H7 (cell line): ENCODE measurements at regions not wholly inside any gene's neighbourhood (a gene's known extent, or its start where the extent isn't known, plus 50 kb on each side); places are given as distances from the start of the nearest gene placed in this dataset.
A peak's percentile ranks its signal among the peaks of the same experiment; 100 is the strongest.

Source experiments
- DNase-seq: peaks from one replicate; pipeline ENCODE4 v3.0.0; 2012
- H3K27me3 ChIP-seq: 2 replicates; pipeline ENCODE4 v1.6.0; 2011; ENCODE audit warnings: mild to moderate bottlenecking, low read length; ENCODE audit not compliant: control insufficient read depth, insufficient read depth
- H3K36me3 ChIP-seq: replicated peaks from 2 replicates; pipeline ENCODE4 v1.5.1; 2011; ENCODE audit warnings: low read length; ENCODE audit not compliant: control insufficient read depth, insufficient read depth
- H3K4me3 ChIP-seq: 2 replicates; pipeline ENCODE4 v1.5.1; 2011; ENCODE audit warnings: low read depth, mild to moderate bottlenecking, control low read depth, low read length, moderate library complexity; ENCODE audit not compliant: insufficient read depth

DNA sequence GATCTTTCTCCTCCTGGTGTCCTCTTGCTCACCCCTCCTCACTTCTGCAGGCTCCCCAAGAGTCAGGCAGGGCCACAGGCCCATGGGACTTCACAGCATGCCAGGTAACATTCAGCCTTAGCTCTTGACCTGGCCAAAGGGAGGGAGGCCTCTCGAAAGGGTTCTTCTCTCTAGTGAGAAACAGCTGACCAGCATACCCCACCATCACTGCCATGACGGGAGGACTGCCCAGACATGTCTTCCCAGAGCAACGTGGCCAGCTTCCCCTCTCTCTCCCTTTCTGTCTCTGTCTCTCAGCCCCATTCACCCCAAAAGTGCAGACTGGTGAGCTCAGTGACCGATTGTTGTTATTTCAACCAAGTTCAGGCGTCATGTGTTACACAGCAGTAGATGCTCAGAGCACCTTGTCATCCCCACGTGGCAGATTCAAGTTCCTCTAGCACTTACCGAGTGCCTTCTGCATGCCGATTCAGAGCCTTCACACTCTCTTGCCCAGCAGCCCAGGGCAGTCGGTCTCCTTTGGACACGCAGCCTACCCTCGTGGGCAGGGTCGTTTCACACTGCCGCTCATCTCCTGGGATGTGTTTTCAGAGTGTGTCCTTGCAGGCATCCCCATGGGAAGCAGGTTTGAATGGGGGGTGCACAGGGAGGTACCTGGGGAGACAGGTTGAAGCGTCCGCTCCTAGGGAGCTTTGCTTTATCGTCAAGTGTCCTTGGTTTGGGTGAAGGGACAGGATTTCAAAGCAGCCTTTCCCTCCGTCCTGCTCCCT lies 259.9 kb downstream of the NDUFA10 start:
- H3K36me3 ChIP-seq: no peaks in the 10 kb centered on the region
- H3K27me3 ChIP-seq: no peaks in the 10 kb centered on the region
- DNase-seq: no peak
- H3K4me3 ChIP-seq: no peak overlapping the region

DNA sequence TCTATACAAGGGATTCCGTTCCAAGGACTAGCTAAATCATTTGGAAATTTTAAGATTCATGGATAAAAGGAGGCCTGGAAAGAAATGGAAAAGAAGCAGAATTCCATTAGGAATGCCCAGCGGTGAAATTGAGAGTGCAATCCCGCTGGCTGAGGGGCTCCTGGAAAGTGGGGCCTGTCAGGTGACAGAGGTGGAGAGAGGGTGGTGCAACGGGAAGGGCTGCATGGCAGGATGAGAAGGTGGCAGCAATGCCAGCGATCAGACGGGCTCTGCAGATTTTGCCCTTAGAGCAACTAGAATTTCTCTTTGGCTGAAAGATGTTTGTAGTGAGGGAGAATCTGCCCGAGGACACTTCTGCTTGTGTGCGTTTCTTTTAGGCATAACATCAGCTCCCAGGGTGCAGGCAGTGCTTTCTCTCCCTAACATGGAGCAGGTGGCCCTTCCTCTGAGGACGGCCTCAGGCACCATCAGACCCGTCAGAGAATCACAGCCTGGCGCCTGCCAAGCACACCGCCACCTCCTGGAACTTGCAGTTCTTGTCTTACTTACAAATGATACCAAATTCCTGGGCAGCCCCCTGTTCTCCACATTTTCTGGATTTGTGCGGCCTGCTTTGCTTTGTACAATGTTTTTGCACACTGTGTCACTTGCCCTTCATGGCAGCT lies 261.6 kb downstream of the NDUFA10 start:
- no peak overlapping the region for H3K4me3 ChIP-seq
- H3K27me3 ChIP-seq: no peaks in the 10 kb centered on the region
- no peaks in the 10 kb centered on the region for H3K36me3 ChIP-seq
- DNase-seq: peak; percentile 72

DNA sequence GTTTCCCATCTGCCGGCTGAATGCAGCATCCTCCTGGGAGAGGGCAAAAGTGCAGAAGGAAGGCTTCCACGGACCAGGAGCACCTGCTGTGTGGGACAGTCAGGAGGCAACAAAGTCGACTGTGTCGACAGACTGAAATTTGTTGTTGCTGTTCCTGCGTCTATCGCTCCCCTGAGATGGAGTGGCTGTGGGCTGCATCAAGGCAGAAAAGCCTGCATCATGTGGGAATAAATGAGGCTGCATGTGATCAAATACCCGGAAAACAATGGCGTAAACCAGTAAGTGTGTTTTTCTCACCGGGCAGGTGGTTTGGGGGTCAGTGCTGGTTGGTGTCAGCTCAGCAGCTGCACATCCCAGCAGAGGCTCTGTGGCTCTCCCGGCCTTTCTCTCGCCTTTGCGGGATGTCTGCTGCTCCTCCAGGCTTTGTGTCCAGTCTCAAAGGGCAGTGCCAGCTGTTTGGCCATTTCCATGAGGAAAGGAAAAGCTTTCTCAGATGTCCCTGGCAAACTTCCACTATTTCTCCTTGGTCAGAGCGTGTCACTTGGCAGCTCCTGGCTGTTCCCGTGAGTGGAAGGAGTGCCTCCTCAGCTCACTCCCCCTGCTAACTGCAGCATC lies 262.4 kb downstream of the NDUFA10 start:
- H3K4me3 ChIP-seq: no peak overlapping the region
- no peaks in the 10 kb centered on the region for H3K27me3 ChIP-seq
- no peak for DNase-seq
- H3K36me3 ChIP-seq: no peaks in the 10 kb centered on the region

DNA sequence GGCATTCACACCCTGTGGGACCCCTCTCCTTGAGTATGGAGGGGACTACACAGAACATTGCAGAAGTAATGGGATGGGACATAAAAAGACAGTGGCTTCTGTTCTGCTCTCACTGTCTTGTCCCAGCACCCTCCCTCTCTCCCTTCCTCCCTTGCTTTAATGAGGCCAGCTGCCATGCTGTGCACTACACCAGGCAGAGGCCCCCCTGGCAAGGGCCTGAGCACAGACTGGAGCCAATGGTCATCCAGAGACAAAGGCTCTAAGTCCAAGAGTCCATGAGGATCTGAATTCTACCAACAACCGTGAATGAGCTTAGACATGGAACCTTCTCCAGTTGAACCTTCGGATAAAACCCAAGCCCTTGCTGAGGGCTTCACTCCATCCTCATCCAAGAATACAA lies 263.0 kb downstream of the NDUFA10 start:
- Histone ChIP-seq H3K36me3 (no peaks in the 10 kb centered on the region), H3K4me3 (no peak overlapping the region), H3K27me3 (no peaks in the 10 kb centered on the region)
- DNase-seq: no peak

DNA sequence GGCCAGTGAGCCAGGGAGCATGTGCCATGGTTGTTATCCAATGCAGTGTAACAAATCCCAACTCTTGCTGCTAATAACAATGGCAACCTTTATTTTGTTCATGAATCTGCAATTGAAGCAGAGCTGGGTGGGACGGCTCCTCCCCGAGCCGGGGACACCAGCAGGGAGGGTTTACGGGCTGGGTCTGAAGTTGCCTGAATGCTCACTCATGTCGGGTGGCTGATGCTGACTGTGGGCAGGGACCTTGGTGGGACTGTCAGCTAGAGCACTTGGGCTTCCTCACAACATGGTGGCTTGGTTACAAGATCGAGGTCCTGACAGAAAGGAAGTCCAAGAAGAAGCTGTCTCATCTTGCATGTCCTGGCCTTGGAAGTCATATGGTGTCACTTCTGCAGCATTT lies 264.5 kb downstream of the NDUFA10 start:
- H3K4me3 ChIP-seq: no peak overlapping the region
- DNase-seq: no peak
- H3K27me3 ChIP-seq: no peaks in the 10 kb centered on the region
- no peaks in the 10 kb centered on the region for H3K36me3 ChIP-seq

DNA sequence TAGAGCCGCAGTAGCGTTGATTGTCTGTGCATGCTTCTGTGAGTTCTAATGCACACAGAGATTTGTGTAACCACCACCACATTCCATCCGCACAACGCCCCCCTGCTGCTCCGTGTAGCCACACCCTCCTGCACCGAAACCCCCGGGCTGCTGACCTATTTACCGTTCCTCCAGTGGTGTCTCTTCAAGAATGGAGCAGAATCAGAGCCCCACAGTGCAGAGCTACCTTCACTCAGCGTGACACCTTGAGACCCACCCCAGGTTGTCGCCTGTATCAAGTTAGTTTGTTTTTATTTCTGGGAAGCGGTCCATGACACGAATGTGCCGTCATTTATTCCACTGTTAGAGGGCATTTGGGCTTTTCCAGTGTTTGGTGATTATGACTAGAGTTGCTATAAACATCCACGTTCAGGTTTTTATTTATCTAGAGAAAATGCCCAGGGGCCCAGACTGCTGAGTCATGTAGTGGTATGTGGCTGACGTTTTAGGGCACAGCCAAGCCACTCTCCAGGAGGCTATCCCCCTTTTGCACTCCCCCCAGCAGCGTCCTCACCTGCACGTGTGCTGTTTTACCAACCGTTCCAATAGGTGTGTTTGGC lies 266.8 kb downstream of the NDUFA10 start:
- H3K36me3 ChIP-seq: no peaks in the 10 kb centered on the region
- DNase-seq: peak; percentile 61
- no peak overlapping the region for H3K4me3 ChIP-seq
- no peaks in the 10 kb centered on the region for H3K27me3 ChIP-seq

DNA sequence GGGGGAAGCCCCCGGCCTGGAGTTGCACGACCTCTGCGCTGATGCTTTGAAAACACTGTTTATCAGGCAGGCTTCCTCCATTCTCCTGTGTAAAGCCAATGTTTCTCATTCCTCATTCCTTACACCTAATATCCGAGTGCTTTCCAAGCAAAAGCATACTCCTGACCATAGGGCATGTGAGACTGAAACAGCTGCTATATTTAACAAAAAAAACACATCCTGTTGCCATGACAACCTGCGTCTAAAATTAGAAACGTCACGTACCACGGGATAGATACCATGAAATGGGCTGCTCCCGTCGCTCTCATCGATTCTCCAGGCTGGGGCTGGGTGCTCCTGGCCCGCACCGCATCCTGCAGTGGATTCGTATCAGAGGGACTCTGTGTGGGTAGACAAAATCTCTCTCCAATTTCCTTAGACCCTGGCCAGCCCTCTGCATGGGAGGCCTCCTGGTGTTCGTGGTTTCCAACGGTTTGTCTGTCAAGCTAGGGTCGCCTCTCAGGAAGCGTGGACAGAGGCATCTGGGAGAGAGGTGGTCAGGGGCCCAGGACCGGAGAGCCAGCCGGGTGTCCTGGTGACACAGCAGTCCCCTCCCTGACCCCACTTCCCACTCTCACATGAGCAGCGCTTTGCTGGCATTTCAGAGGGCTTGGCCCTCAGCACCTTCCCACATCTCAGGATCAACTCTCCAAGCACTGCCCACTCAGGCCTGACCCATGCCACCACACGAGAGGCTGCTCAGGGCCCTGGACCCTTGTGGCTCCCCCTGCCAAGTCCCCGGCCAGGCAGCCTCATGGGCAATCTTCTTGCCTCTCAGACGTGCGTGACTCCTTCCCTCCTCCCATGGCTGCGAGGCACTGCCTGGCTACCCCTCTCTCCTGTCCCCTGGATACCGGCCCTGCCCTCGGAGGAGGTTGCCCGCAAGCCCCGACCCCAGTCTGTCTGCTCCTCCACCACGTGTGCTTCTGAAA lies 268.1 kb downstream of the NDUFA10 start:
- DNase-seq: no peak
- Histone ChIP-seq H3K4me3 (no peak overlapping the region), H3K36me3 (no peaks in the 10 kb centered on the region), H3K27me3 (no peaks in the 10 kb centered on the region)

DNA sequence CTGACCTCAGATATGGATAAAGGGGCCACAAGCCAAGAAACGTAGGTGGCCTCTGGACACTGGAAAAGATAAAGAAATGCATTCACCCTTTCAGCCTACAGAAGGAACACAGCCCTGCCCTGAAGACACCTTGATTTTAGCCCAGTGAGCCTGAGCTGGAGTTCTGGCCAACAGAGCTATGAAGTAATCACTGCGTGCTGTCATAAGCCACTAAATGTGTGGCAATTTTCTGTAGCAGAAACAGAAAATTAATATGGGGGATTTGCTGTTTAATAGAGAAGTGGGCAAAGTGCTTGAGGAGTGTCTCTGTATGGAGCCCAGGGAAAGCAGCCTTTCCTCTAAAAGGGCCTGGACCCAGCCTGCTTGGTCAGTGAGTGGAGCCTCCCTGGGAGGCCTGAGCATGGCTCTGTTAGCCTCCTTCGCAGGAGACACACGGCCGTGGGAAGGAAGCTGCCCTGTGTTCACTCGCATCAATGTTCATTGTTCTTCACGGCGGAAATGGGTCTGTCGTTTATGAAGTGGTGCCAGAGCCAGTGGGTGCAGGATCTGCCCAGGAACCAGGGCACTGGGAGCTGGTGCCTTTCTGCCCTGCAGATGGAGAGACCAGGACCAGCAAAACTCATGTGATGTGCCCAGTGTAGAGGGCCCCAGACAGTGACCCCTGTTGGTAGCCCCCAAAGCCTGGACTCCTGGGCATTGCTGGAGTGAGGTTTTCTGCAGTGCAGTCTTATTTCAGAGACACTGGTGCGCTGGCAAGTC lies 268.9 kb downstream of the NDUFA10 start:
- no peaks in the 10 kb centered on the region for H3K36me3 ChIP-seq
- no peak overlapping the region for H3K4me3 ChIP-seq
- DNase-seq: no peak
- H3K27me3 ChIP-seq: no peaks in the 10 kb centered on the region

DNA sequence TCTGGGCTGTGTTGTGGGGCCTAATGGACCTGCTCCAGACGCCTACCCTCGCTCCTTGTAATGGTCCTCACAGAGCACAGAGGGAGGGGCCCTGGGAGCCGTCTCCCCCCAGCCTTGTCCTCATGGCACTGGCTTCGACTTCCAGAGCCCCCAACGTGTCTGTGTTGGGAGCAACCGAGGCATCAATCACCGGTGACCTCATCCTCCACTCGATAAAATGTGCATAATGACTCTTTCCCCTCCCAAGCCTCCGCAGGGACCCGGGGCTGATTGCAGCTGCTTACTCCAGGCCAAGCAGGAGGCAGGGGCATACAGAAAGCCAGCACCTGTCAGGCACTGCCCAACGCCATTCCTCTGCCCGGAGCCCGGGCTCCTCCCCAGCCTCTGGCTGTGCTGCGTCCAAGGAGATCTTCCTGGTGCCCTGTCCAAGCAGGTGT lies 271.7 kb downstream of the NDUFA10 start:
- DNase-seq: no peak

DNA sequence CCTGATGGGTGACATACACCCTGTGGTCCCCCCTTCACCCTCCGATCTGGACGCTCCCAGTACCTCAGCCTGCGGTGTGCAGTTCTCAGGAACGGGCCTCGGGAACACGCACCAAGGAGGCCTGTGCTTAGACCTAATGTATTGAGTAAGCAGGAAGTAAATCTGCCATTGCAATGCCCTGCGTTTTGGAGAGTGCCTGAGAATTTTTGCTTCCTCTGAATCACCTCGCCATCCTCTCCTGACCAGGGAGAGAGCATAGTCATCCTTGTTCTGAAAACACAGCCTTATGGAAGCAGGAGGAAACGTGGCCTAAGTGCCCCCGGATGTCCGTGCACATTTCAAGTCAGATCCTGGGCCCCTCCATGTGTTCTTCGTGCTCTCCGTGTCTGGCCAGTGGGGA lies 272.2 kb downstream of the NDUFA10 start:
- no peak for DNase-seq
- Histone ChIP-seq H3K36me3 (no peaks in the 10 kb centered on the region), H3K4me3 (no peak overlapping the region), H3K27me3 (no peaks in the 10 kb centered on the region)

More for the DNA sequence above, 271.7 kb downstream of the NDUFA10 start:
- Histone ChIP-seq H3K4me3 (no peak overlapping the region), H3K27me3 (no peaks in the 10 kb centered on the region), H3K36me3 (no peaks in the 10 kb centered on the region)

DNA sequence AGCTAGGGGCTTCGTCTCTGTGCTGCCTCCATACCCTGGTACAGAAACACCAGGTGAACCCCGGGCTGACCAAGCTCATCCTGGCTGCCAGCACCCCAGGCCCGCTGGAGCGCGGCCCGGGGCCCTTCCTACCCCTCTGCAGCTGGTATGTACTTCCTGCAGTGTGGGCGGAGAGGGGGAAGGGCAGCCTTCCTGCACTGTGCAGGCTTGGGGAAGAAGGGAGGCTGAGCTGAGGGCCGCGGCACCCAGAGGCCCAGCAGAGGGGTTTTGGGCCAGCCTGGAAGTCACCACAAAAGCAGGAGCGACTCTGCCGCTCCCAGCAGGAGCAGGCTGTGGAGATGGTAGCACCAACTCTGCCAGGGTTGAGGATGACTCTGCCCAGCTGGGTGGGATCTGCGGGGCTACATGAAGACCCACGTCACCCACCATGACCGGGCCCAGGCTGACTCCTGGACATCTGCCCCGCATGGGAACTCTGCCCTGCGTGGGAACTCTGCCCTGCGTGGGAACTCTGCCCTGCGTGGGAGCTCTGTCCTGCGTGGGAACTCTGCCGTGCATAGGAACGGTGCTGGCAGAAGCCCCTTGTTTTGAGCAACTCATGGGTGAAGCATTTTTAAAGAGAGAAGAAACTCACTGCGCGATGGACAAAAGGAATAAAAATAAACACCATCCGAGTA lies 273.3 kb downstream of the NDUFA10 start:
- Histone ChIP-seq H3K36me3 (no peaks in the 10 kb centered on the region), H3K27me3 (no peaks in the 10 kb centered on the region), H3K4me3 (no peak overlapping the region)
- DNase-seq: no peak

DNA sequence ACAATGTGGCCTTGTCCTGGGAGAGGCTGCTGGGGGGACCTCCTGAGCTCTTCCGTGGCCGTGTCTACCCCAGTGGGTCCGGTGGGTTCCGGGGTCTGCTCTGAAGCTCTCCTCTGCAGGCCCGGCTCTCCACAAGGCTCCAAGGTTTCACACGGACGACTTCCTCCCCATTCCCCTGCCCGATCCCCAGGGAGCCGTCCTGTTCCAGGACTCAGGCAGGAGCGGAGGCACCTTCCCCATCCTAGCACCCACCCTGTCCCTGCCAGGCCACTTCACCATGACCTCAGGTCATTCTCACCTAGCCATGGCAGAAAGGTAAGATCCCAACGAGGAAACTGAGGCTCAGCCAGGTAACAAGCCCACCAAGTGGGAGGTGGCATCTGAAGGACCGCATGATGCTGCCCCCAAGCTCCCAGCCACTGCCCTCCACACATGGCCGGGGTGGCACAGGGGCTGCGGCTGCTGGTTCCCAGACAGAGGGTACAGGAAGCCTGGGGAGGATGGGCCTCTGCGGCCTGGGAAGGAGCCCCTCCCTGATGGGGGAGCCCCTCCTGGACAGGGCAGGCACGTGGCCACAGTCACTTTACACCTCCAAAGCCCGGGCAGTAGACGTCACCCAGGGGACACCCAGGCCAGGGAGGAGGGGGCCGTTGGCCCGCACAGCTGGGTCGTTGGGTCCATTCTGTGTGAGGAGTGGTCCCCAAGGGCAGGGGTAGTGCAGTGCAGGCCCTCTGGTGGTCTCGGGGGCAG lies 274.0 kb downstream of the NDUFA10 start:
- H3K4me3 ChIP-seq: no peak overlapping the region
- H3K36me3 ChIP-seq: no peaks in the 10 kb centered on the region
- DNase-seq: no peak
- no peaks in the 10 kb centered on the region for H3K27me3 ChIP-seq
